Naive thymus-derived CD8-positive, alpha-beta T cell (primary cell): ENCODE measurements at regions not wholly inside any gene's neighbourhood (a gene's known extent, or its start where the extent isn't known, plus 50 kb on each side); places are given as distances from the start of the nearest gene placed in this dataset.
"Not testable (repeated sequence)": the region's sequence is repeated elsewhere in the genome, so short reads cannot be mapped to it uniquely, and the experiment has no call there.

Source experiments
- ATAC-seq, 2 donors: fragments of 150-1000 bp; cut with Tn5 transposase in 1 of 2; sonication (Bioruptor Pico), chemical (Tn5 transposase) in 1 of 2; 1 replicate in 1 of 2; 2 replicates in 1 of 2; pipeline ENCODE4 v1.10.0; 2021; ENCODE audit warnings: mild to moderate bottlenecking in 2 of 2, moderate library complexity in 2 of 2
- POLR2A ChIA-PET: fragments of 350-600 bp; sonication (Branson Sonifier 250); formaldehyde crosslinking; loops from one replicate; lab custom pipeline; 2021; ENCODE audit warnings: antibody characterized with exemption; lab: Charles Lee
- DNase-seq, 10 donors: peaks; one replicate each; pipeline versions ENCODE4 v3.0.0 to v3.0.0-alpha.2; 2020 to 2022
- H3K27ac Mint-ChIP-seq, 10 donors: one replicate each; pipeline ENCODE4 v1.8.0; 2020 to 2022; ENCODE audit warnings: mild to moderate bottlenecking in 10 of 10, mixed read lengths in 10 of 10, moderate library complexity in 4 of 10, inconsistent platforms in 1 of 10
- H3K27me3 Mint-ChIP-seq, 5 donors: one replicate each; pipeline ENCODE4 v1.8.0; 2021 to 2022; ENCODE audit warnings: mixed read lengths in 5 of 5
- H3K36me3 Mint-ChIP-seq, 3 donors: one replicate each; pipeline ENCODE4 v1.8.0; 2020 to 2022; ENCODE audit warnings: mixed read lengths in 3 of 3, mild to moderate bottlenecking in 2 of 3, inconsistent platforms in 1 of 3
- H3K4me1 Mint-ChIP-seq, 4 donors: one replicate each; pipeline ENCODE4 v1.8.0; 2021 to 2022; ENCODE audit warnings: mixed read lengths in 4 of 4
- H3K4me3 Mint-ChIP-seq, 10 donors: one replicate each; pipeline ENCODE4 v1.8.0; 2020 to 2022; ENCODE audit warnings: mild to moderate bottlenecking in 10 of 10, mixed read lengths in 10 of 10, moderate library complexity in 6 of 10, inconsistent platforms in 1 of 10
- H3K9me3 Mint-ChIP-seq, 9 donors: one replicate each; pipeline ENCODE4 v1.8.0; 2020 to 2022; ENCODE audit warnings: mixed read lengths in 9 of 9, mild to moderate bottlenecking in 3 of 9, inconsistent platforms in 1 of 9, moderate library complexity in 1 of 9

GRCh38 chr14:97156705-97157104, 359.5 kb downstream of the VRK1 start:
- POLR2A ChIA-PET, result no interaction called here
- peaks cover 0 to 14% (median 9%) of the 10 kb centered on the region in 9 donors for H3K9me3 Mint-ChIP-seq
- peaks cover 0 to 2% (median under 1%) of the 10 kb centered on the region in 4 donors for H3K4me1 Mint-ChIP-seq

GRCh38 chr14:97158102-97158501, 360.9 kb downstream of the VRK1 start:
- Mint-ChIP-seq H3K27ac (no peak overlapping the region), H3K9me3 (peaks cover 0 to 14% (median 9%) of the 10 kb centered on the region in 9 donors), H3K4me1 (peaks cover 0 to 2% (median under 1%) of the 10 kb centered on the region in 4 donors), H3K4me3 (no peak overlapping the region), H3K36me3 (peaks cover 0 to 12% (median 8%) of the 10 kb centered on the region in 3 donors), H3K27me3 (peaks cover 10 to 34% (median 17%) of the 10 kb centered on the region in 5 donors)
- POLR2A ChIA-PET, result interaction anchor here (0.7 kb wide), 1 partner anchor 11 kb away, joined by 6 read pairs; no protein-coding TSS in a partner anchor
- ATAC-seq, result no peak
- no peak for DNase-seq

More at GRCh38 chr14:97156705-97157104, 359.5 kb downstream of the VRK1 start:
- Mint-ChIP-seq H3K4me3 (no peak overlapping the region), H3K36me3 (peaks cover 0 to 12% (median 8%) of the 10 kb centered on the region in 3 donors), H3K27me3 (peaks cover 10 to 34% (median 20%) of the 10 kb centered on the region in 5 donors), H3K27ac (no peak overlapping the region)
- DNase-seq, result no peak
- no peak for ATAC-seq

- POLR2A ChIA-PET, result no interaction called here
- Mint-ChIP-seq H3K36me3 (peaks cover 0 to 12% (median 8%) of the 10 kb centered on the region in 3 donors), H3K27me3 (peaks cover 8 to 30% (median 16%) of the 10 kb centered on the region in 5 donors), H3K4me1 (peaks cover 0 to 2% (median under 1%) of the 10 kb centered on the region in 4 donors), H3K9me3 (peaks cover 0 to 14% (median 9%) of the 10 kb centered on the region in 9 donors), H3K4me3 (no peak overlapping the region), H3K27ac (peak overlapping the region in 1 of 10 donors; percentile 29)
- ATAC-seq, result no peak
- no peak for DNase-seq
Observed at GRCh38 chr14:97159124-97159523, 361.9 kb downstream of the VRK1 start.

GRCh38 chr14:97162621-97163020, 365.4 kb downstream of the VRK1 start:
- Mint-ChIP-seq H3K36me3 (peaks cover 0 to 12% (median 8%) of the 10 kb centered on the region in 3 donors), H3K4me1 (no peaks in the 10 kb centered on the region), H3K27me3 (peaks cover 0 to 2% (median 0%) of the 10 kb centered on the region in 5 donors), H3K9me3 (peaks cover 0 to 14% (median 9%) of the 10 kb centered on the region in 9 donors), H3K27ac (no peak overlapping the region), H3K4me3 (no peak overlapping the region)
- POLR2A ChIA-PET, result no interaction called here
- DNase-seq (no peak), ATAC-seq (no peak)

GRCh38 chr14:97164021-97164420, 366.8 kb downstream of the VRK1 start:
- H3K36me3 Mint-ChIP-seq, result peaks cover 0 to 6% (median 4%) of the 10 kb centered on the region in 3 donors
- no peak overlapping the region for H3K4me3 Mint-ChIP-seq
- no peak overlapping the region for H3K27ac Mint-ChIP-seq
- H3K9me3 Mint-ChIP-seq, result peaks cover 0 to 10% (median 6%) of the 10 kb centered on the region in 9 donors
- H3K27me3 Mint-ChIP-seq, result peaks cover 0 to 2% (median 0%) of the 10 kb centered on the region in 5 donors
- no peak for ATAC-seq
- no peak for DNase-seq
- POLR2A ChIA-PET, result no interaction called here
- no peaks in the 10 kb centered on the region for H3K4me1 Mint-ChIP-seq

- H3K36me3 Mint-ChIP-seq, result no peaks in the 10 kb centered on the region
- DNase-seq (no peak), ATAC-seq (no peak)
- H3K9me3 Mint-ChIP-seq, result no peaks in the 10 kb centered on the region
- no peaks in the 10 kb centered on the region for H3K27me3 Mint-ChIP-seq
- H3K4me1 Mint-ChIP-seq, result no peaks in the 10 kb centered on the region
- no peak overlapping the region for H3K4me3 Mint-ChIP-seq
- POLR2A ChIA-PET, result no interaction called here
- no peak overlapping the region for H3K27ac Mint-ChIP-seq
Observed at GRCh38 chr14:97166497-97166896, 369.3 kb downstream of the VRK1 start.

GRCh38 chr14:97167577-97167976, 370.4 kb downstream of the VRK1 start:
- H3K9me3 Mint-ChIP-seq, H3K27ac Mint-ChIP-seq, POLR2A ChIA-PET, ATAC-seq, H3K4me1 Mint-ChIP-seq, H3K36me3 Mint-ChIP-seq, DNase-seq, H3K27me3 Mint-ChIP-seq, H3K4me3 Mint-ChIP-seq: not testable (repeated sequence)

- no peaks in the 10 kb centered on the region for H3K27me3 Mint-ChIP-seq
- H3K36me3 Mint-ChIP-seq, result no peaks in the 10 kb centered on the region
Observed at GRCh38 chr14:97172644-97173043, 375.5 kb downstream of the VRK1 start.

GRCh38 chr14:97177016-97177415, 379.8 kb downstream of the VRK1 start:
- Mint-ChIP-seq H3K27me3 (peaks cover 0 to 7% (median 0%) of the 10 kb centered on the region in 5 donors), H3K9me3 (peaks cover 0 to 2% (median 0%) of the 10 kb centered on the region in 9 donors), H3K4me3 (no peak overlapping the region), H3K4me1 (peaks cover 24 to 41% (median 32%) of the 10 kb centered on the region in 4 donors), H3K36me3 (no peaks in the 10 kb centered on the region), H3K27ac (peak overlapping the region in 3 of 10 donors; percentile 11 to 57 (median 12))
- POLR2A ChIA-PET, result no interaction called here
- DNase-seq, result peak in 7 of 10 donors; percentile 3 to 48 (median 37)
- peak; percentile 67 to 72 for ATAC-seq

More at GRCh38 chr14:97172644-97173043, 375.5 kb downstream of the VRK1 start:
- POLR2A ChIA-PET, result no interaction called here
- peaks cover 0 to 2% (median 0%) of the 10 kb centered on the region in 9 donors for H3K9me3 Mint-ChIP-seq
- peaks cover 3 to 9% (median 7%) of the 10 kb centered on the region in 4 donors for H3K4me1 Mint-ChIP-seq
- DNase-seq (no peak), ATAC-seq (no peak)
- no peak overlapping the region for H3K4me3 Mint-ChIP-seq
- H3K27ac Mint-ChIP-seq, result peak overlapping the region in 1 of 10 donors; percentile 24

GRCh38 chr14:97177635-97178034, 380.5 kb downstream of the VRK1 start:
- peaks cover 0 to 1% (median 0%) of the 10 kb centered on the region in 9 donors for H3K9me3 Mint-ChIP-seq
- DNase-seq, result no peak
- H3K4me1 Mint-ChIP-seq, result peaks cover 24 to 41% (median 31%) of the 10 kb centered on the region in 4 donors
- POLR2A ChIA-PET, result no interaction called here
- ATAC-seq, result no peak
- H3K4me3 Mint-ChIP-seq, result no peak overlapping the region
- no peaks in the 10 kb centered on the region for H3K36me3 Mint-ChIP-seq
- peak overlapping the region in 4 of 10 donors; percentile 10 to 44 (median 30) for H3K27ac Mint-ChIP-seq
- H3K27me3 Mint-ChIP-seq, result peaks cover 0 to 7% (median 0%) of the 10 kb centered on the region in 5 donors

- POLR2A ChIA-PET, result interaction anchor here (0.6 kb wide), 1 partner anchor 37 kb away, joined by 3 read pairs; no protein-coding TSS in a partner anchor
- Mint-ChIP-seq H3K4me1 (peaks cover 24 to 41% (median 31%) of the 10 kb centered on the region in 4 donors), H3K36me3 (no peaks in the 10 kb centered on the region), H3K27me3 (peaks cover 0 to 7% (median 0%) of the 10 kb centered on the region in 5 donors), H3K9me3 (no peaks in the 10 kb centered on the region), H3K4me3 (peak overlapping the region in 2 of 10 donors; percentile 3 to 22), H3K27ac (peak overlapping the region in 3 of 10 donors; percentile 37 to 66 (median 55))
- DNase-seq (no peak), ATAC-seq (no peak)
Observed at GRCh38 chr14:97178781-97179180, 381.6 kb downstream of the VRK1 start.

- H3K27me3 Mint-ChIP-seq, result peaks cover 0 to 7% (median 0%) of the 10 kb centered on the region in 5 donors
- POLR2A ChIA-PET, result no interaction called here
Observed at GRCh38 chr14:97179573-97179972, 382.4 kb downstream of the VRK1 start.

More at GRCh38 chr14:97179573-97179972, 382.4 kb downstream of the VRK1 start:
- no peaks in the 10 kb centered on the region for H3K36me3 Mint-ChIP-seq
- H3K9me3 Mint-ChIP-seq, result no peaks in the 10 kb centered on the region
- H3K27ac Mint-ChIP-seq, result peak overlapping the region in 2 of 10 donors; percentile 7 to 9
- ATAC-seq (peak in 1 of 2 donors; percentile 30), DNase-seq (no peak)
- peak overlapping the region in 2 of 10 donors; percentile 22 to 27 for H3K4me3 Mint-ChIP-seq
- peaks cover 24 to 41% (median 31%) of the 10 kb centered on the region in 4 donors for H3K4me1 Mint-ChIP-seq
